Tibial artery (tissue), 4 donors: ENCODE measurements at regions not wholly inside any gene's neighbourhood (a gene's known extent, or its start where the extent isn't known, plus 50 kb on each side); places are given as distances from the start of the nearest gene placed in this dataset.

Source experiments
- DNase-seq, 2 donors: peaks; one replicate each; pipeline ENCODE4 v3.0.0-alpha.2; 2019
- H3K27ac ChIP-seq, 2 donors: fragments of 200-600 bp; sonication (generic) in 1 of 2; 1 replicate in 1 of 2; 2 replicates in 1 of 2; pipeline ENCODE4 v1.5.1; 2018 to 2019; ENCODE audit warnings: mild to moderate bottlenecking in 1 of 2
- H3K27me3 ChIP-seq, 2 donors: fragments of 200-600 bp; sonication (generic) in 1 of 2; one replicate each; pipeline versions ENCODE4 v1.5.1 to v1.6.0; 2016 to 2019
- H3K36me3 ChIP-seq, 3 donors: fragments of 200-600 bp; sonication (generic) in 2 of 3; one replicate each; pipeline ENCODE4 v1.5.1; 2016 to 2019; ENCODE audit warnings: mild to moderate bottlenecking in 2 of 3
- H3K4me1 ChIP-seq, 4 donors: fragments of 200-600 bp; sonication (generic) in 2 of 4; 1 replicate in 3 of 4; 2 replicates in 1 of 4; pipeline ENCODE4 v1.5.1; 2016 to 2019
- H3K4me3 ChIP-seq, 2 donors: fragments of 200-600 bp; sonication (generic) in 1 of 2; 1 replicate in 1 of 2; 2 replicates in 1 of 2; pipeline ENCODE4 v1.5.1; 2018 to 2019; ENCODE audit warnings: mild to moderate bottlenecking in 2 of 2
- H3K9me3 ChIP-seq, 3 donors: fragments of 200-600 bp; sonication (generic) in 1 of 3; one replicate each; pipeline ENCODE4 v1.5.1; 2016 to 2019
- CTCF ChIP-seq, 2 experiments: fragments of 200-600 bp in 1 of 2; fragments of 450-650 bp in 1 of 2; IDR thresholded peaks; one replicate each; pipeline ENCODE4 v1.5.1; 2017 to 2019; ENCODE audit warnings: antibody characterized with exemption in 2 of 2, mild to moderate bottlenecking in 1 of 2, moderate library complexity in 1 of 2
- intact Hi-C: fragments of 100-400 bp; cut with DNase I; formaldehyde crosslinking; loops from one replicate; pipeline ENCODE4 v1.15.0; 2023; ENCODE audit warnings: low total_unique reads

GRCh38 chr14:83706231-83706954, 1823.6 kb upstream of the FLRT2 start:
- DNase-seq, result no peak
- Histone ChIP-seq H3K9me3 (no peaks in the 10 kb centered on the region), H3K27me3 (no peaks in the 10 kb centered on the region), H3K27ac (no peak overlapping the region), H3K4me3 (no peak overlapping the region), H3K4me1 (no peaks in the 10 kb centered on the region), H3K36me3 (no peaks in the 10 kb centered on the region)
- intact Hi-C loops, result no loop called here
- TF ChIP-seq CTCF (IDR thresholded peaks at IDR 0.05), result no peak

GRCh38 chr14:83707056-83707455, 1822.9 kb upstream of the FLRT2 start:
- no peak for DNase-seq
- no peak overlapping the region for H3K27ac ChIP-seq
- no peaks in the 10 kb centered on the region for H3K9me3 ChIP-seq
- no peaks in the 10 kb centered on the region for H3K36me3 ChIP-seq
- H3K27me3 ChIP-seq, result no peaks in the 10 kb centered on the region
- no peak overlapping the region for H3K4me3 ChIP-seq
- no peaks in the 10 kb centered on the region for H3K4me1 ChIP-seq
- intact Hi-C loops, result no loop called here
- no peak for TF ChIP-seq CTCF (IDR thresholded peaks at IDR 0.05)

- H3K9me3 ChIP-seq, result no peaks in the 10 kb centered on the region
- intact Hi-C loops, result no loop called here
- TF ChIP-seq CTCF (IDR thresholded peaks at IDR 0.05), result no peak
Measured at GRCh38 chr14:83709116-83709515, 1820.8 kb upstream of the FLRT2 start.

GRCh38 chr14:83711046-83711445, 1818.9 kb upstream of the FLRT2 start:
- Histone ChIP-seq H3K4me3 (no peak overlapping the region), H3K4me1 (peaks cover 0 to 8% (median 2%) of the 10 kb centered on the region in 4 donors), H3K9me3 (no peaks in the 10 kb centered on the region), H3K27ac (no peak overlapping the region), H3K36me3 (no peaks in the 10 kb centered on the region), H3K27me3 (no peaks in the 10 kb centered on the region)
- DNase-seq, result no peak
- intact Hi-C loops, result no loop called here
- no peak for TF ChIP-seq CTCF (IDR thresholded peaks at IDR 0.05)

More at GRCh38 chr14:83709116-83709515, 1820.8 kb upstream of the FLRT2 start:
- peaks cover 0 to 7% (median 2%) of the 10 kb centered on the region in 4 donors for H3K4me1 ChIP-seq
- no peaks in the 10 kb centered on the region for H3K36me3 ChIP-seq
- DNase-seq, result no peak
- H3K27ac ChIP-seq, result no peak overlapping the region
- H3K4me3 ChIP-seq, result no peak overlapping the region
- H3K27me3 ChIP-seq, result no peaks in the 10 kb centered on the region

GRCh38 chr14:83712418-83713129, 1817.4 kb upstream of the FLRT2 start:
- no peak overlapping the region for H3K27ac ChIP-seq
- no peaks in the 10 kb centered on the region for H3K36me3 ChIP-seq
- no peak overlapping the region for H3K4me3 ChIP-seq
- no peak for TF ChIP-seq CTCF (IDR thresholded peaks at IDR 0.05)
- no peaks in the 10 kb centered on the region for H3K27me3 ChIP-seq
- no peaks in the 10 kb centered on the region for H3K9me3 ChIP-seq
- intact Hi-C loops, result no loop called here
- DNase-seq, result no peak
- peaks cover 0 to 8% (median 2%) of the 10 kb centered on the region in 4 donors for H3K4me1 ChIP-seq
